ENCODE measurements at regions not wholly inside any gene's neighbourhood (a gene's known extent, or its start where the extent isn't known, plus 50 kb on each side); places are given as distances from the start of the nearest gene placed in this dataset.
"Not testable (repeated sequence)": the region's sequence is repeated elsewhere in the genome, so short reads cannot be mapped to it uniquely, and the experiment has no call there.

DNA sequence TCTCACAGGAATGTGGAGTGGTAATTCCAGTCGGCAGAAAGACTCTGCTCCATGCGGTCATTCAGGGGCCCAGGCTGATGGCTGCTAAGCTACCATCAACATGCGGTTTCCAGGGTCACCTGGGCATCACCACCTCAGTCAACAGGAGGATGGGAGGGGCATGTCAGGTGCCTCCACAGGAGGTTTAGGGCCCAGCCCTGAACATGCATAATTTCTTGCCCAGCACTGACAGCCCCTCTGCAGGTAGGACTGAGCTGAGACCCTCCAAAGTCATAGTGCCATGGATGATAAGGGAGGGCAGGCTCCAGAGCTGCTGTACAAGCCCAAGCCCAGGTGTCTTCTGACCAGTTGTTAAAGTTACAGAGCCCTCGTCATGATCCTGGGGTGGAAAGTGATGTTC lies 244.0 kb upstream of the SFSWAP start:
- WGBS, 2 donors: 76 to 80% methylated on average over 2 of the region's 4 CpGs
- Histone ChIP-seq H3K27me3 (no peaks in the 10 kb centered on the region), H3K36me3 (no peaks in the 10 kb centered on the region), H3K4me1 (no peaks in the 10 kb centered on the region), H3K9me3 (no peaks in the 10 kb centered on the region), H3K4me3 (replicated peaks in 1 of 3) (no peak overlapping the region), H3K27ac (no peak overlapping the region)
- TF ChIP-seq CTCF (IDR thresholded peaks at IDR 0.05): no peak
- no peak for TF ChIP-seq POLR2A (IDR thresholded peaks at IDR 0.05)
- no peak for DNase-seq
- intact Hi-C loops (cut with DNase I): no loop called here

DNA sequence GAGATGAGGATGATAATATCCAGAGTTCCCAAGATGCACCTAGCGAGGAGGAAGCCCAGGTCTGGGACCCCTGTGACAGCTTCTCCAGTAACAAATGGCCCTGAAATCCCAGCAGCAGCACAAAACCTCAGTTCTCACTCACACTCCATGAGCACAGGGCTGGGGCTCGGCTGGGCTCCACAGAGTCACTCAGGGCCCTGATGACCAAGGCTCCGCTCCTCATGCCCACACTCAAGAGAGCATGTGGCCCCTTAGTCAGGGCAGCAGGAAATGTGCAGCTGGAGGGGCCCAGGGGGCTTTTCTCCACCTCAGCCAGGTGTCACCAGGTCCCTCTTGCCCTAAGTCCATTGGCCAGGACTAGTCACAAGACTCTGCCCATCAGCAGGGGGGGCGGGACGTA lies 242.7 kb upstream of the SFSWAP start:
- H3K27ac ChIP-seq: no peak overlapping the region
- H3K4me3 ChIP-seq (replicated peaks in 1 of 3): no peak overlapping the region
- no peaks in the 10 kb centered on the region for H3K4me1 ChIP-seq
- intact Hi-C loops (cut with DNase I): no loop called here
- no peaks in the 10 kb centered on the region for H3K27me3 ChIP-seq
- 62 to 88% methylated on average over 3 to 5 of the region's 5 CpGs for WGBS, 2 donors
- DNase-seq: no peak
- H3K9me3 ChIP-seq: no peaks in the 10 kb centered on the region
- H3K36me3 ChIP-seq: no peaks in the 10 kb centered on the region
- TF ChIP-seq CTCF (IDR thresholded peaks at IDR 0.05) (no peak), POLR2A (IDR thresholded peaks at IDR 0.05) (no peak)

- H3K9me3 ChIP-seq; intact Hi-C loops (cut with DNase I); H3K27me3 ChIP-seq; H3K36me3 ChIP-seq; H3K4me1 ChIP-seq; H3K27ac ChIP-seq; H3K4me3 ChIP-seq (replicated peaks in 1 of 3); DNase-seq: not testable (repeated sequence)
- 72 to 83% methylated on average over 2 to 3 of the region's 10 CpGs for WGBS, 2 donors
These were observed 240.9 kb upstream of the SFSWAP start for GRCh38 chr12:131469945-131470344.

DNA sequence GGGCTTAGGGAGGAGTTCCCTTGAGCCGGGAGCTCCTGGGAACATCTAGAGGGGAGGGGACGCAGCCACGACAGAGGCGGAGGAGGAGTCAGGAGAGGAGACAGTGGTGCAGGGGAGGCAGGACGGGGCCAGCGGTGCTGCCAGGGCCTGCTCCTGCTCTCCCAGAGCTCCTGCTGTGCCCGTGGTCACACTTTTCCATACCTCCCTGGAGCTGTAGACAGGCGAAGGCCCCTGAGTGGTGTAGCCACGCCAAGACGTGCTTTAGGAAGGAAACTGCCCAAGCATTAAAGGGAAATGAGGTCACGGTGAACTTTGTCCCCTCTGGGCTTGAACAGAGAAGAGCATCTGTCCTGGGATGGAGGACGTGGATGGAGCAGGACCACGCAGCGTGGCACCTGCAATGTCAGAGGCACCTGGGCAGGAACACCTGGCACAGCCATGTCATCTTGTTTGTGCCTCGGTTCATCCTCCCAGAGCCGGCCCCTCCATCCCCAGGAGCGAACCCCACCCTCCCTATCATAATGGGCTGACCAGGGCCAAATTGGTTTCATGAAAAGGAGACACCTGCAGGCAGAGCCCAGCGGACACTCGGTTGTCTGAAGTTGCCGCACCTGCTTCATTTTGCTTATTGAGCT lies 239.5 kb upstream of the SFSWAP start:
- intact Hi-C loops (cut with DNase I): no loop called here
- DNase-seq: no peak

GRCh38 chr12:131471946-131472732 lies 238.8 kb upstream of the SFSWAP start:
- Histone ChIP-seq H3K36me3 (no peaks in the 10 kb centered on the region), H3K4me1 (no peaks in the 10 kb centered on the region), H3K9me3 (no peaks in the 10 kb centered on the region), H3K4me3 (replicated peaks in 1 of 3) (no peak overlapping the region), H3K27me3 (no peaks in the 10 kb centered on the region), H3K27ac (no peak overlapping the region)
- DNase-seq: no peak
- no peak for TF ChIP-seq POLR2A (IDR thresholded peaks at IDR 0.05)
- no peak for TF ChIP-seq CTCF (IDR thresholded peaks at IDR 0.05)
- intact Hi-C loops (cut with DNase I): no loop called here
- WGBS, 2 donors: 80 to 81% methylated on average over 14 to 20 of the region's 21 CpGs

More for the DNA sequence above, 239.5 kb upstream of the SFSWAP start:
- 43 to 50% methylated on average over 11 to 15 of the region's 20 CpGs for WGBS, 2 donors
- no peaks in the 10 kb centered on the region for H3K36me3 ChIP-seq
- TF ChIP-seq CTCF (IDR thresholded peaks at IDR 0.05) (no peak), POLR2A (IDR thresholded peaks at IDR 0.05) (no peak)
- no peak overlapping the region for H3K4me3 ChIP-seq (replicated peaks in 1 of 3)
- no peaks in the 10 kb centered on the region for H3K27me3 ChIP-seq
- no peaks in the 10 kb centered on the region for H3K4me1 ChIP-seq
- no peaks in the 10 kb centered on the region for H3K9me3 ChIP-seq
- H3K27ac ChIP-seq: no peak overlapping the region
